Activated T-helper 1 cell treated with anti-CD3 and anti-CD28 coated beads, Interleukin-12 subunit alpha, Interleukin-12 subunit beta, Interleukin-2, Interleukin-4 antibody, amounts not matched to agents 30 ng/mL and 10 ng/mL and 1 ng/mL, durations not matched to agents 14 hours and 24 hours and 36 hours (primary cell): ENCODE measurements at regions not wholly inside any gene's neighbourhood (a gene's known extent, or its start where the extent isn't known, plus 50 kb on each side); places are given as distances from the start of the nearest gene placed in this dataset.

Source experiments
- DNase-seq: peaks from one replicate; pipeline ENCODE4 v3.0.0; 2021; ENCODE audit warnings: low spot score
- H3K27ac Mint-ChIP-seq: one replicate; pipeline ENCODE4 v1.8.0; 2021; ENCODE audit warnings: mild to moderate bottlenecking, mixed read lengths
- H3K27me3 Mint-ChIP-seq: one replicate; pipeline ENCODE4 v1.8.0; 2022; ENCODE audit warnings: mild to moderate bottlenecking, moderate library complexity, mixed read lengths; ENCODE audit not compliant: insufficient read depth
- H3K36me3 Mint-ChIP-seq: one replicate; pipeline ENCODE4 v1.8.0; 2021; ENCODE audit warnings: low read depth, mixed read lengths
- H3K4me1 Mint-ChIP-seq: one replicate; pipeline ENCODE4 v1.8.0; 2021; ENCODE audit warnings: low read depth, mixed read lengths
- H3K4me3 Mint-ChIP-seq: one replicate; pipeline ENCODE4 v1.8.0; 2021; ENCODE audit warnings: mild to moderate bottlenecking, moderate library complexity, mixed read lengths
- H3K9me3 Mint-ChIP-seq: one replicate; pipeline ENCODE4 v1.8.0; 2021; ENCODE audit warnings: mixed read lengths
- intact Hi-C: fragments of 100-400 bp; cut with micrococcal nuclease; formaldehyde crosslinking; loops from one replicate; pipeline ENCODE4 v1.15.1; 2024

- H3K27ac Mint-ChIP-seq: no peak overlapping the region
- H3K27me3 Mint-ChIP-seq: peaks cover 5% of the 10 kb centered on the region
- DNase-seq: no peak
- H3K36me3 Mint-ChIP-seq: no peaks in the 10 kb centered on the region
- H3K9me3 Mint-ChIP-seq: no peaks in the 10 kb centered on the region
- intact Hi-C loops: no loop called here
- H3K4me1 Mint-ChIP-seq: peaks cover 7% of the 10 kb centered on the region
- H3K4me3 Mint-ChIP-seq: no peak overlapping the region
Observed at GRCh38 chr21:43305336-43305665, 121.6 kb downstream of the SIK1 start.

- no peaks in the 10 kb centered on the region for H3K36me3 Mint-ChIP-seq
- no peaks in the 10 kb centered on the region for H3K9me3 Mint-ChIP-seq
- no peak for DNase-seq
- intact Hi-C loops: no loop called here
- H3K4me1 Mint-ChIP-seq: peaks cover 7% of the 10 kb centered on the region
- H3K27me3 Mint-ChIP-seq: peaks cover 5% of the 10 kb centered on the region
- no peak overlapping the region for H3K4me3 Mint-ChIP-seq
- no peak overlapping the region for H3K27ac Mint-ChIP-seq
Observed at GRCh38 chr21:43304621-43305335, 122.2 kb downstream of the SIK1 start.

- no peaks in the 10 kb centered on the region for H3K36me3 Mint-ChIP-seq
- H3K9me3 Mint-ChIP-seq: no peaks in the 10 kb centered on the region
- no peak overlapping the region for H3K27ac Mint-ChIP-seq
Observed at GRCh38 chr21:43304206-43304605, 122.7 kb downstream of the SIK1 start.

GRCh38 chr21:43303275-43304178 lies 123.4 kb downstream of the SIK1 start:
- Mint-ChIP-seq H3K4me3 (no peak overlapping the region), H3K27ac (no peak overlapping the region), H3K27me3 (no peaks in the 10 kb centered on the region), H3K9me3 (no peaks in the 10 kb centered on the region), H3K36me3 (no peaks in the 10 kb centered on the region), H3K4me1 (peaks cover 7% of the 10 kb centered on the region)
- intact Hi-C loops: no loop called here
- DNase-seq: no peak

More at GRCh38 chr21:43304206-43304605, 122.7 kb downstream of the SIK1 start:
- no peak for DNase-seq
- no peak overlapping the region for H3K4me3 Mint-ChIP-seq
- intact Hi-C loops: no loop called here
- peaks cover 5% of the 10 kb centered on the region for H3K27me3 Mint-ChIP-seq
- H3K4me1 Mint-ChIP-seq: peaks cover 7% of the 10 kb centered on the region

- Mint-ChIP-seq H3K36me3 (no peaks in the 10 kb centered on the region), H3K27me3 (no peaks in the 10 kb centered on the region), H3K4me3 (no peak overlapping the region), H3K9me3 (no peaks in the 10 kb centered on the region), H3K4me1 (peaks cover 7% of the 10 kb centered on the region), H3K27ac (no peak overlapping the region)
- intact Hi-C loops: no loop called here
- no peak for DNase-seq
Observed at GRCh38 chr21:43302769-43303168, 124.2 kb downstream of the SIK1 start.

- no peak for DNase-seq
- intact Hi-C loops: no loop called here
- Mint-ChIP-seq H3K9me3 (no peaks in the 10 kb centered on the region), H3K4me3 (no peak overlapping the region), H3K27ac (no peak overlapping the region), H3K27me3 (no peaks in the 10 kb centered on the region), H3K4me1 (peaks cover 4% of the 10 kb centered on the region), H3K36me3 (no peaks in the 10 kb centered on the region)
Observed at GRCh38 chr21:43302062-43302700, 124.8 kb downstream of the SIK1 start.

GRCh38 chr21:43301409-43302061 lies 125.4 kb downstream of the SIK1 start:
- no peaks in the 10 kb centered on the region for H3K36me3 Mint-ChIP-seq
- H3K27ac Mint-ChIP-seq: no peak overlapping the region
- H3K9me3 Mint-ChIP-seq: no peaks in the 10 kb centered on the region
- no peak overlapping the region for H3K4me3 Mint-ChIP-seq
- H3K4me1 Mint-ChIP-seq: no peaks in the 10 kb centered on the region
- DNase-seq: no peak
- no peaks in the 10 kb centered on the region for H3K27me3 Mint-ChIP-seq
- intact Hi-C loops: no loop called here

- Mint-ChIP-seq H3K4me3 (no peak overlapping the region), H3K27ac (no peak overlapping the region), H3K36me3 (no peaks in the 10 kb centered on the region), H3K27me3 (no peaks in the 10 kb centered on the region), H3K9me3 (peaks cover 1% of the 10 kb centered on the region), H3K4me1 (no peaks in the 10 kb centered on the region)
- DNase-seq: no peak
- intact Hi-C loops: no loop called here
Observed at GRCh38 chr21:43300496-43301408, 126.2 kb downstream of the SIK1 start.

- Mint-ChIP-seq H3K27me3 (peaks cover 2% of the 10 kb centered on the region), H3K9me3 (peaks cover 3% of the 10 kb centered on the region), H3K4me3 (no peak overlapping the region), H3K36me3 (no peaks in the 10 kb centered on the region), H3K4me1 (no peaks in the 10 kb centered on the region), H3K27ac (no peak overlapping the region)
- intact Hi-C loops: no loop called here
- DNase-seq: no peak
Observed at GRCh38 chr21:43299441-43300277, 127.3 kb downstream of the SIK1 start.

GRCh38 chr21:43298546-43299440 lies 128.1 kb downstream of the SIK1 start:
- Mint-ChIP-seq H3K4me3 (no peak overlapping the region), H3K27ac (no peak overlapping the region), H3K4me1 (no peaks in the 10 kb centered on the region), H3K9me3 (peaks cover 3% of the 10 kb centered on the region), H3K36me3 (no peaks in the 10 kb centered on the region), H3K27me3 (peaks cover 2% of the 10 kb centered on the region)
- no peak for DNase-seq
- intact Hi-C loops: no loop called here

- peaks cover 3% of the 10 kb centered on the region for H3K9me3 Mint-ChIP-seq
- no peaks in the 10 kb centered on the region for H3K36me3 Mint-ChIP-seq
- no peak overlapping the region for H3K27ac Mint-ChIP-seq
- no peaks in the 10 kb centered on the region for H3K4me1 Mint-ChIP-seq
- intact Hi-C loops: no loop called here
- no peak for DNase-seq
- H3K4me3 Mint-ChIP-seq: no peak overlapping the region
- H3K27me3 Mint-ChIP-seq: peaks cover 2% of the 10 kb centered on the region
Observed at GRCh38 chr21:43297989-43298388, 128.9 kb downstream of the SIK1 start.
